PC-3 (cell line): ENCODE measurements at regions not wholly inside any gene's neighbourhood (a gene's known extent, or its start where the extent isn't known, plus 50 kb on each side); places are given as distances from the start of the nearest gene placed in this dataset.

Experiments
- ATAC-seq: fragments of 200-7000 bp; cut with Tn5 transposase; 2 replicates; pipeline ENCODE4 v1.9.1; 2020; ENCODE audit warnings: mild to moderate bottlenecking, moderate library complexity
- BruUV-seq: library from RNA; stranded (reverse); fragments of 400-500 nt; replicated peaks from 2 replicates; lab custom pipeline; 2021; lab: Mats Ljungman, UMichigan
- CTCF ChIA-PET: fragments of 300-600 bp; sonication (Branson Sonifier 250); formaldehyde crosslinking; loops from one replicate; lab custom pipeline; 2022; ENCODE audit warnings: antibody characterized with exemption; lab: Charles Lee
- POLR2A ChIA-PET: fragments of 300-600 bp; sonication (Branson Sonifier 250); formaldehyde crosslinking; loops from one replicate; lab custom pipeline; 2022; ENCODE audit warnings: antibody characterized with exemption; ENCODE audit not compliant: unreplicated experiment; lab: Charles Lee
- DNase-seq: peaks from one replicate; pipeline ENCODE4 v3.0.0-alpha.2; 2015
- H2AFZ ChIP-seq: fragments of 300-600 bp; sonication (generic); 2 replicates; pipeline ENCODE4 v1.6.0; 2016; ENCODE audit warnings: antibody characterized with exemption, low read length
- H3F3A ChIP-seq: fragments of 300-600 bp; sonication (generic); one replicate; pipeline ENCODE4 v1.6.0; 2017; ENCODE audit warnings: antibody characterized with exemption, low read length, control low read depth, mild to moderate bottlenecking; ENCODE audit not compliant: unreplicated experiment
- H3K27ac ChIP-seq: fragments of 300-600 bp; sonication (generic); 2 replicates; pipeline ENCODE4 v1.5.1; 2016; ENCODE audit warnings: mild to moderate bottlenecking, low read length
- H3K27me3 ChIP-seq: fragments of 300-600 bp; sonication (generic); 2 replicates; pipeline ENCODE4 v1.6.1; 2016; ENCODE audit warnings: low read length, mixed read lengths
- H3K36me3 ChIP-seq: fragments of 300-600 bp; sonication (generic); 2 replicates; pipeline ENCODE4 v1.6.1; 2016; ENCODE audit warnings: low read depth, mixed run types, low read length, mixed read lengths
- H3K4me1 ChIP-seq: fragments of 300-600 bp; sonication (generic); 2 replicates; pipeline ENCODE4 v1.5.1; 2016; ENCODE audit warnings: low read length; ENCODE audit not compliant: insufficient read depth
- H3K4me2 ChIP-seq: fragments of 300-600 bp; sonication (generic); 2 replicates; pipeline ENCODE4 v1.6.0; 2016; ENCODE audit warnings: low read length
- H3K4me3 ChIP-seq: fragments of 300-600 bp; sonication (generic); 2 replicates; pipeline ENCODE4 v1.5.1; 2016; ENCODE audit warnings: mild to moderate bottlenecking, low read length, mixed read lengths
- H3K79me2 ChIP-seq: fragments of 300-600 bp; sonication (generic); 2 replicates; pipeline ENCODE4 v1.6.1; 2017; ENCODE audit warnings: low read length, mixed read lengths
- H3K9ac ChIP-seq: fragments of 300-600 bp; sonication (generic); 2 replicates; pipeline ENCODE4 v1.6.0; 2016; ENCODE audit warnings: mild to moderate bottlenecking, low read length
- H3K9me2 ChIP-seq: fragments of 300-600 bp; sonication (generic); replicated peaks from 2 replicates; pipeline ENCODE4 v1.6.1; 2016; ENCODE audit warnings: mixed run types, low read length, mixed read lengths
- H3K9me3 ChIP-seq: fragments of 300-600 bp; sonication (generic); 2 replicates; pipeline ENCODE4 v1.6.1; 2016; ENCODE audit warnings: low read length, mixed read lengths
- H4K20me1 ChIP-seq: fragments of 300-600 bp; sonication (generic); 2 replicates; pipeline ENCODE4 v1.6.1; 2016; ENCODE audit warnings: low read length, mixed read lengths
- EZH2 ChIP-seq: fragments of 300-600 bp; sonication (generic); IDR thresholded peaks from one replicate; pipeline ENCODE4 v1.6.1; 2017; ENCODE audit warnings: antibody characterized with exemption, mild to moderate bottlenecking, low read length; ENCODE audit not compliant: unreplicated experiment
- EZH2phosphoT487 ChIP-seq: fragments of 300-600 bp; sonication (generic); IDR thresholded peaks from 2 replicates; pipeline ENCODE4 v1.6.1; 2018; ENCODE audit warnings: mild to moderate bottlenecking, antibody characterized with exemption, low read length, borderline replicate concordance
- intact Hi-C: fragments of 100-400 bp; cut with micrococcal nuclease; formaldehyde crosslinking; loops from 2 replicates; pipeline ENCODE4 v1.9.0; 2023
- TF ChIP-seq, protein P1 (sequence below): fragments of 300-600 bp; sonication (generic); conservative IDR thresholded peaks from 2 replicates; pipeline ENCODE4 v1.5.1; 2017; ENCODE audit warnings: antibody characterized with exemption, low read depth, mild to moderate bottlenecking, low read length

DNA sequence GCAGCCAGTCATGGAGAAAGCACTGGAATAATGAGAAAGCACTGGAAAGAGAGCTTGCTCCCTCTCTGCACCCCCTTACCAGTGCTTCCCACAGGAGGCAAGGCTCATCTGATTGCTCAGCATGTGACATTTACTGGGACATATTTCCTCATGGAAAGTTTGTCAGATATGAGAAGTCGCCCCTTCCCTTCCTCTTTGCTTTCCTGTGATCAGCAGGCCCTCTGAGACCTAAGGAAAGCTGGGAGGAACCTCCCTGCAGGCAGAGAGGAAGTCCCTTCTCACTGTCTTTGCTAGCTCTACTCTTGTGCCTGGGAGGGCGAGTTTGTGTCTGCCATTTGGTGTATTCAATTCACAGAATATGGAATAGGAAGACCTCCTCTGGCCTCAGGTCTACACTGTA is 283.8 kb downstream of the ALDH8A1 start:
- ChIA-PET POLR2A (no interaction called here), CTCF (no interaction called here)

DNA sequence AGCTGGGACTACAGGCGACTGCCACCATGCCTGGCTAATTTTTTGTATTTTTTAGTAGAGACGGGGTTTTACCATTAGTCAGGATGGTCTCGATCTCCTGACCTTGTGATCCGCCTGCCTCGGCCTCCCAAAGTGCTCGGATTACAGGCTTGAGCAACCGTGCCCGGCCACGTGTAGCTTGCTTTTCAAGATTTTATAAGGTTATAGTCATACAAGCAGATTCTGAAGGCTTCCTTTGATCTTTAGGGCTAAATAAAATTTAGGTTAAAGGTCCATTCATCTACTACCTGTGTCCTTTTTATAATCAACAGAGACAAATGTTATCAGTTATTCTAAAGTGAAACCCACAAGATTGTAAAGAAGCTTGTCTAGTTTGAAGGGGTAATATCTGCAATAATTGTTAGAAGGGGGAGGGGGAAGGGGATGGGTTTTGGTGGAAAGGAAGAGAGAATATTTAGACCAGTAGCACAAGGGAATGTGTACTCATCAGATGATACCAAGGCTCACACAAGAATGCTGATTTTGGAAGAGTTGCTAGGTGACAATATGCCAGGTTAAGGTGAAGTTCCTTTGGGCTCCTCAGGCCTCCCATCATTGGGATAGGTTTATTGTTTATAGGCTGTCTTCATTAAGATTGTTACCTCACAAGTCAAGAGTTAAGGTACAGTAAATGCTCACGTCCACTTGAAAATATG is 284.7 kb downstream of the ALDH8A1 start:
- H3K9me2 ChIP-seq: no peaks in the 10 kb centered on the region
- no peak overlapping the region for H2AFZ ChIP-seq
- H3K9me3 ChIP-seq: no peaks in the 10 kb centered on the region
- intact Hi-C loops: no loop called here
- H3K79me2 ChIP-seq: no peaks in the 10 kb centered on the region
- no peak for TF ChIP-seq EZH2
- no peak for TF ChIP-seq EZH2phosphoT487
- TF ChIP-seq, protein P1, sequence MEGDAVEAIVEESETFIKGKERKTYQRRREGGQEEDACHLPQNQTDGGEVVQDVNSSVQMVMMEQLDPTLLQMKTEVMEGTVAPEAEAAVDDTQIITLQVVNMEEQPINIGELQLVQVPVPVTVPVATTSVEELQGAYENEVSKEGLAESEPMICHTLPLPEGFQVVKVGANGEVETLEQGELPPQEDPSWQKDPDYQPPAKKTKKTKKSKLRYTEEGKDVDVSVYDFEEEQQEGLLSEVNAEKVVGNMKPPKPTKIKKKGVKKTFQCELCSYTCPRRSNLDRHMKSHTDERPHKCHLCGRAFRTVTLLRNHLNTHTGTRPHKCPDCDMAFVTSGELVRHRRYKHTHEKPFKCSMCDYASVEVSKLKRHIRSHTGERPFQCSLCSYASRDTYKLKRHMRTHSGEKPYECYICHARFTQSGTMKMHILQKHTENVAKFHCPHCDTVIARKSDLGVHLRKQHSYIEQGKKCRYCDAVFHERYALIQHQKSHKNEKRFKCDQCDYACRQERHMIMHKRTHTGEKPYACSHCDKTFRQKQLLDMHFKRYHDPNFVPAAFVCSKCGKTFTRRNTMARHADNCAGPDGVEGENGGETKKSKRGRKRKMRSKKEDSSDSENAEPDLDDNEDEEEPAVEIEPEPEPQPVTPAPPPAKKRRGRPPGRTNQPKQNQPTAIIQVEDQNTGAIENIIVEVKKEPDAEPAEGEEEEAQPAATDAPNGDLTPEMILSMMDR: no peak
- H3K4me3 ChIP-seq: no peak overlapping the region
- ChIA-PET POLR2A (no interaction called here), CTCF (no interaction called here)
- no peak overlapping the region for H3K27ac ChIP-seq
- ATAC-seq (no peak), DNase-seq (no peak)
- H3K4me2 ChIP-seq: no peak overlapping the region
- H4K20me1 ChIP-seq: no peaks in the 10 kb centered on the region
- no peak overlapping the region for H3K9ac ChIP-seq
- BruUV-seq: no TSS peak
- H3K36me3 ChIP-seq: no peaks in the 10 kb centered on the region
- no peaks in the 10 kb centered on the region for H3K4me1 ChIP-seq
- H3F3A ChIP-seq: no peaks in the 10 kb centered on the region
- no peaks in the 10 kb centered on the region for H3K27me3 ChIP-seq

More for the DNA sequence above, 283.8 kb downstream of the ALDH8A1 start:
- no peak for TF ChIP-seq EZH2
- TF ChIP-seq EZH2phosphoT487: no peak
- TF ChIP-seq, protein P1: no peak
- no peaks in the 10 kb centered on the region for H3F3A ChIP-seq
- intact Hi-C loops: no loop called here
- H3K27ac ChIP-seq: no peak overlapping the region
- no peak overlapping the region for H3K4me2 ChIP-seq
- H2AFZ ChIP-seq: no peak overlapping the region
- H3K9ac ChIP-seq: no peak overlapping the region
- DNase-seq (no peak), ATAC-seq (no peak)
- no peak overlapping the region for H3K4me3 ChIP-seq
- H3K36me3 ChIP-seq: no peaks in the 10 kb centered on the region
- BruUV-seq: no TSS peak
- H3K27me3 ChIP-seq: no peaks in the 10 kb centered on the region
- no peaks in the 10 kb centered on the region for H3K79me2 ChIP-seq
- H3K4me1 ChIP-seq: no peaks in the 10 kb centered on the region
- no peaks in the 10 kb centered on the region for H3K9me2 ChIP-seq
- no peaks in the 10 kb centered on the region for H3K9me3 ChIP-seq
- no peaks in the 10 kb centered on the region for H4K20me1 ChIP-seq

DNA sequence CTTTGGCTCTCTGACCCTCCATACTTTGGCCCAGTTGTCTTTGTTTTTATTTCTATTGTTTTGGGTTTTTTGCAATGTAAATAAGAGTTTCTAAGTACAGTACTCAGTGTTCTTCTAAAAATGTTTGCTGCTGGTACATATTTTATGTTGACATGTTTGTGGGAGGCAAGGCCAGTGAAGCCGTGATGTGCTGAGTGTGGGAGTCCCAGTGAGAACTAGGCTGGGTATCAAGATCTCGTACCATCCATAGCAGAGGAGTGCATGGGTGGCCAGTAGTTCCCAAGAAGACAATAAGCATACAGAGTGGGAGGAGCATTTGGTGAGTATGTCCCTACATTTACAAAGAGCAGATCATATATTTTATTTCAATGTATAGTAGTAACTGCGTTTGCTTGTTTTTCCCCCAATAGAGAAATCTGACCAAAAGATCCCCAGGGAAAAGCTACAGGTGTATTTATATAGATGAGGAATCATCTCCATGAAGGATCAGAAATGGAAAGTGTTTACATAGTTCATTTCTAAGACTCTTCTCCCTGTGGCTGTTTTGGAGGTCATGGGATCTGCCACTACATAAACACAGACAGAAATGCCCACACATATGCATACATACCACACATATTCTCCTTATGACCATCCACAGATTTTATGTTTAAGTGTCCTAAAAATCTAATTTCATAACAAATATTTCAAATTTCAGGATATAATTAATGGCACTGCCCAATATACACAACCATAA is 285.9 kb downstream of the ALDH8A1 start:
- Histone ChIP-seq H3K4me2 (no peak overlapping the region), H3K9me3 (no peaks in the 10 kb centered on the region), H3K4me3 (no peak overlapping the region), H2AFZ (no peak overlapping the region), H3K4me1 (no peaks in the 10 kb centered on the region), H3K79me2 (no peaks in the 10 kb centered on the region), H3K27me3 (no peaks in the 10 kb centered on the region), H3K9ac (no peak overlapping the region), H3K9me2 (no peaks in the 10 kb centered on the region), H3K27ac (no peak overlapping the region), H3F3A (no peaks in the 10 kb centered on the region), H3K36me3 (no peaks in the 10 kb centered on the region), H4K20me1 (no peaks in the 10 kb centered on the region)
- CTCF ChIA-PET: no interaction called here
- no peak for DNase-seq
- TF ChIP-seq EZH2phosphoT487: no peak
- TF ChIP-seq EZH2: no peak
- TF ChIP-seq, protein P1: no peak
- ATAC-seq: no peak
- POLR2A ChIA-PET: no interaction called here
- intact Hi-C loops: no loop called here
- no TSS peak for BruUV-seq
